ENCODE measurements at regions not wholly inside any gene's neighbourhood (a gene's known extent, or its start where the extent isn't known, plus 50 kb on each side); places are given as distances from the start of the nearest gene placed in this dataset.

DNA sequence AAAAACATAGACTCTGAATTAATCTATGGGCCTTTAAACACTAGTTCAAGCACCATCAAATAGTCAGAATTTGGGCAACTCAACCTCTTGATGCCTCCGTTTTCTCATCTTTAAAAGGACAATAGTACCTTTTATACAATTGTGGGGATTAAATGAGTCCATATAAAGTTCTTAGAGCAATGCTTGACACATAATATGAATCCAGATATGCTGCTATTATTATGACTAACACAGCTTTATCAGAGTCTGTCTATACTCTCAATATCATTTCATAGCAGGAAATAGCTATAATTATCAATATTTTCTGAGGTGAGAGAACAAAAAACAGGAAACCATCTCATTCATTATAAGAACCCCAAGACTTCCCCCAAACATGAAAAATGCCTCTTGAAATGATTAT is 430.5 kb upstream of the XYLT1 start:
- Histone ChIP-seq H3K27me3 (ENCODE audit: insufficient read depth, insufficient read length) (no peaks in the 10 kb centered on the region), H3K9ac (ENCODE audit: insufficient read length, low read depth) (no peak overlapping the region), H3K4me3 (ENCODE audit: insufficient read length, low read depth) (no peak overlapping the region), H3K9me3 (ENCODE audit: insufficient read depth, low read length) (peaks cover 15% of the 10 kb centered on the region), H3K4me1 (ENCODE audit: insufficient read depth, insufficient read length) (no peaks in the 10 kb centered on the region), H3K36me3 (ENCODE audit: insufficient read depth, insufficient read length, low read length) (no peaks in the 10 kb centered on the region)
- DNase-seq (ENCODE audit: low read depth, low spot score), result no peak
- no peak for TF ChIP-seq SUZ12 (IDR thresholded peaks at IDR 0.05; ENCODE audit: extremely low read depth, insufficient read depth, insufficient read length)
- TF ChIP-seq YY1 (IDR thresholded peaks at IDR 0.05; ENCODE audit: insufficient read depth, insufficient read length), result no peak
- TF ChIP-seq ZNF274 (IDR thresholded peaks at IDR 0.05; ENCODE audit: low read depth, low read length), result no peak

DNA sequence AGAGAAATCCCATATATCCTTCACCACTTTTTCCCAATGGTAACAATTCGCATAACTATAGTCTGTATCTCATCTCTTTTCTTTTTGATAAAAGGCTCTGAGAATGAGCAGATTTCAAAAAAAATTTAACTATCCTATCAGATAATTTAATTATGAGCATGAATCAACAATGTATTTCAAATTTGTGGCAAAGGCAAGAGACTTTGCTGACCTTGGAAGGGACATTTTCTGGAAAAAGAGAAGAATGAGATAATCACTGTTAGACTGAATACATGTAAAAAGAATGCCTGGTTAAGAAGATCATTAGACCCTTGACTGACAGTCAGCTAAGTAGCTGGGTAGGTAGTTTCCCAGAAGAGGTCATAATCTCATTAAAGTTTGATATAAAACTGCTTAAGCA is 428.4 kb upstream of the XYLT1 start:
- Histone ChIP-seq H3K36me3 (ENCODE audit: insufficient read depth, insufficient read length, low read length) (no peaks in the 10 kb centered on the region), H3K4me3 (ENCODE audit: insufficient read length, low read depth) (no peak overlapping the region), H3K9ac (ENCODE audit: insufficient read length, low read depth) (no peak overlapping the region), H3K9me3 (ENCODE audit: insufficient read depth, low read length) (no peaks in the 10 kb centered on the region), H3K27me3 (ENCODE audit: insufficient read depth, insufficient read length) (no peaks in the 10 kb centered on the region), H3K4me1 (ENCODE audit: insufficient read depth, insufficient read length) (no peaks in the 10 kb centered on the region)
- no peak for TF ChIP-seq SUZ12 (IDR thresholded peaks at IDR 0.05; ENCODE audit: extremely low read depth, insufficient read depth, insufficient read length)
- no peak for TF ChIP-seq ZNF274 (IDR thresholded peaks at IDR 0.05; ENCODE audit: low read depth, low read length)
- no peak for TF ChIP-seq YY1 (IDR thresholded peaks at IDR 0.05; ENCODE audit: insufficient read depth, insufficient read length)
- DNase-seq (ENCODE audit: low read depth, low spot score), result no peak

DNA sequence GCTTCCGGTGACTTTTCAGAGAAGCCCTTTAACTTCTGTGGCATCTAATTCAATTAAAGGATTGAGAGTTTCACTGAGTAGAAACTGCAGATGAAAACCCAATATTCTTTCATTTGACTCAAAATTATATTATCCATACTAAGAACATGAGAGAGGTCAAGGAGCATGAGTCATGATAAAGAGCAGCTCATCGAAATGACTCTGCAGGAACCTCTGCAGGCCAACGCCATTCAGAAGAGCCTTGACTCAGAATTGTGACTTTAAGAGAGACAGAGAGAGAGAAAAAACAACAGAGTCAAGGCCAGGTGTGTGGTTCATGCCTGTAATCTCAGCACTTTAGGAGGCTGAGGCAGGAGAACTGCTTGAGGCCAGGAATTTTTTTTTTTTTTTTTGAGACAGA is 417.2 kb upstream of the XYLT1 start:
- no peak for DNase-seq (ENCODE audit: low read depth, low spot score)
- no peaks in the 10 kb centered on the region for H3K27me3 ChIP-seq (ENCODE audit: insufficient read depth, insufficient read length)
- H3K4me3 ChIP-seq (ENCODE audit: insufficient read length, low read depth), result no peak overlapping the region
- no peaks in the 10 kb centered on the region for H3K36me3 ChIP-seq (ENCODE audit: insufficient read depth, insufficient read length, low read length)
- no peaks in the 10 kb centered on the region for H3K9me3 ChIP-seq (ENCODE audit: insufficient read depth, low read length)
- H3K9ac ChIP-seq (ENCODE audit: insufficient read length, low read depth), result no peak overlapping the region
- TF ChIP-seq ZNF274 (IDR thresholded peaks at IDR 0.05; ENCODE audit: low read depth, low read length) (no peak), YY1 (IDR thresholded peaks at IDR 0.05; ENCODE audit: insufficient read depth, insufficient read length) (no peak), SUZ12 (IDR thresholded peaks at IDR 0.05; ENCODE audit: extremely low read depth, insufficient read depth, insufficient read length) (no peak)
- peaks cover 5% of the 10 kb centered on the region for H3K4me1 ChIP-seq (ENCODE audit: insufficient read depth, insufficient read length)

DNA sequence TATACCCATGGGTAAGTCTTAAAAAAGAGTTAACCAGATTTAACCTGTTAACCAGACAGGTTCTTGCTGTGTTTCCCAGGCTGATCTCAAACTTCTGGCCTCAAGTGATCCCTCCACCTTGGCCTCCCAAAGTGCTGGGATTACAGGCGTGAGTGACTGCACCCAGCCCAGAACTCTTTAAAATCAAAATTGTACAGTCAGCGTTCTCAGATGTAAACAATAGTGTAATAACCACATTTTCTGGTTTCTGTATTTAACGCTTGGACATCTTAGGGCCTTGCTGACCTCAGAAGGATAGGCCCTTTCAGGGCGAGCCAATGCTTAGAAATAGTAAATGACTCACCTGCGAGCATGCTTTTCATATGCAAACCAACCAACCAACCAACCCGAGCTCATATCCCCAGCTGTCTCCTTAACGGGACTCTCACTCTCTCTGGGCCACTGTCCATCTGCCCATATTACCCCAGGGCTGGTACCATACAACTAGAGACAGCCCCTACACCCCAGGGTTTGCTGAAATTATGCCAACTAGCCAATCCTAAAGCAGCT is 415.0 kb upstream of the XYLT1 start:
- DNase-seq (ENCODE audit: low read depth, low spot score), result peak; percentile 11
- peaks cover 5% of the 10 kb centered on the region for H3K4me1 ChIP-seq (ENCODE audit: insufficient read depth, insufficient read length)
- H3K4me3 ChIP-seq (ENCODE audit: insufficient read length, low read depth), result no peak overlapping the region
- no peaks in the 10 kb centered on the region for H3K27me3 ChIP-seq (ENCODE audit: insufficient read depth, insufficient read length)
- H3K9me3 ChIP-seq (ENCODE audit: insufficient read depth, low read length), result no peaks in the 10 kb centered on the region
- TF ChIP-seq SUZ12 (IDR thresholded peaks at IDR 0.05; ENCODE audit: extremely low read depth, insufficient read depth, insufficient read length), result no peak
- TF ChIP-seq ZNF274 (IDR thresholded peaks at IDR 0.05; ENCODE audit: low read depth, low read length), result no peak
- TF ChIP-seq YY1 (IDR thresholded peaks at IDR 0.05; ENCODE audit: insufficient read depth, insufficient read length), result no peak
- H3K9ac ChIP-seq (ENCODE audit: insufficient read length, low read depth), result no peak overlapping the region
- H3K36me3 ChIP-seq (ENCODE audit: insufficient read depth, insufficient read length, low read length), result no peaks in the 10 kb centered on the region

DNA sequence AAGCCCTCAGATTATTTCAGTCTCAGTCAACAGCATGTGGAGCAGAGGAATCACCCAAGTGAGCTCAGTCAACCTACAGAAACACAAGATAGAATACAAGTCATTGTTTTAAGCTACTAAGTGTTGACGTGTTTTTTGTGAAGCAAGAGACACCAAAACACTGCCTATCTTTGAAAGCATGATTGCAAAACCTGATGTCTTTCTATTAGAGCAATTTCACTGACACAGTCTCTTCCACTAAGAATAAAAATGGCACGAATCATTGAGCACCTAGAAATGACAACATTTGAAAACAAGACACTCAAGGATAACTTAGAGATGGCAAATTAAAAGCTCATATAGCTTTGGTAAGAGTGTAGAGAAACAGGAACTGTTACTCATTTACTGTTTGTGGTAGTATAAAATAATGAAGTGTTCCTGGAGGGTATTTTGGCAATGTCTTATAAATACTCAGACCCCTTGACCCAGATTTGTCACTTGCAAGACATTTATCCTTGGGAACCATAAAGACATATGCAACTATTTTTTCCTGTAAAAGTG is 407.1 kb upstream of the XYLT1 start:
- H3K4me1 ChIP-seq (ENCODE audit: insufficient read depth, insufficient read length), result no peaks in the 10 kb centered on the region
- H3K9me3 ChIP-seq (ENCODE audit: insufficient read depth, low read length), result no peaks in the 10 kb centered on the region
- H3K27me3 ChIP-seq (ENCODE audit: insufficient read depth, insufficient read length), result no peaks in the 10 kb centered on the region
- H3K9ac ChIP-seq (ENCODE audit: insufficient read length, low read depth), result no peak overlapping the region
- no peak for DNase-seq (ENCODE audit: low read depth, low spot score)
- no peaks in the 10 kb centered on the region for H3K36me3 ChIP-seq (ENCODE audit: insufficient read depth, insufficient read length, low read length)
- TF ChIP-seq ZNF274 (IDR thresholded peaks at IDR 0.05; ENCODE audit: low read depth, low read length) (no peak), YY1 (IDR thresholded peaks at IDR 0.05; ENCODE audit: insufficient read depth, insufficient read length) (no peak), SUZ12 (IDR thresholded peaks at IDR 0.05; ENCODE audit: extremely low read depth, insufficient read depth, insufficient read length) (no peak)
- H3K4me3 ChIP-seq (ENCODE audit: insufficient read length, low read depth), result no peak overlapping the region

DNA sequence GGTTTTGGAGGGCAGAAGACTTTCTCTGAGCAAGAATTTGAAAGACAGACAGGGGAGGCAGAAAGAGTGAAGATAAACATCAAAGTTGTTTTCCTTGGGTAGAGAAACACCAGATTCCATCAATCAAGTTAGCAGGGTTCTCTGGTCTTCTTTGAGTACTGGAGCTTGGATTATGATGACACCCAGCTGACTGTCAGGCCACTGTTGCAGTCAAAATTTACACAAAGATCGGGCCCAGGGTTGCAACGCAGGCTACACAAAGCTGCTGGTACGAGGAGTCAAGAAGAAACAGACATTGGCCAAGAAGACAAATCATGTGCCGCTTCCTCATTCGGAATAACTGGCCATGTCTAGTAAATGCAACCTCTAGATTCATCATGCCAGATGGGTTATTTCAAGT is 396.2 kb upstream of the XYLT1 start:
- Histone ChIP-seq H3K4me1 (ENCODE audit: insufficient read depth, insufficient read length) (no peaks in the 10 kb centered on the region), H3K9ac (ENCODE audit: insufficient read length, low read depth) (no peak overlapping the region), H3K4me3 (ENCODE audit: insufficient read length, low read depth) (no peak overlapping the region), H3K27me3 (ENCODE audit: insufficient read depth, insufficient read length) (no peaks in the 10 kb centered on the region), H3K36me3 (ENCODE audit: insufficient read depth, insufficient read length, low read length) (no peaks in the 10 kb centered on the region), H3K9me3 (ENCODE audit: insufficient read depth, low read length) (no peaks in the 10 kb centered on the region; the same call in 1 of the 2 replicates)
- TF ChIP-seq YY1 (IDR thresholded peaks at IDR 0.05; ENCODE audit: insufficient read depth, insufficient read length) (no peak), ZNF274 (IDR thresholded peaks at IDR 0.05; ENCODE audit: low read depth, low read length) (no peak), SUZ12 (IDR thresholded peaks at IDR 0.05; ENCODE audit: extremely low read depth, insufficient read depth, insufficient read length) (no peak)
- DNase-seq (ENCODE audit: low read depth, low spot score), result no peak

DNA sequence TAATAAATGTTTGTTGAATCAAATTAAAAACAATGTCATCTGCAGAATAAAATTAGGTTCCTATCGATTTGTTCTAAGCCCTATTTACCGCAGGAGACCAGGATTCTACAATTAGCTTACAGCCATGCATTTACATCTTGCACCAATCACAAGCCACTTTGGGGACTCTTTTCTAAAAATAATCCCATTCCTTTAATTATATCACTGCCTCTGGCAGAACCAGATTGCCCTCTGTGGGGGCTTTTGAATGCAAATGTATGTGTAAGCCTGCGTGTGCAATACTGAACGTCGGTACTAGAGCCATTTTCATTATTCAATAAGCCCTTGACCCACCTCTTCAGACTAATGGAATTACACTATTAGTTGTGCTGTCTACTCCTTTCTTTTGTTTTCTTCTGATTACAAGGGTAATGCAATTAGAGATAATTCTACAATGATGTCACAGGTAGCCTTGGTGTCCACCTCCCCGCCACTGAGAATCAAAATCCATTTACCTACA is 391.3 kb upstream of the XYLT1 start:
- H3K9me3 ChIP-seq (ENCODE audit: insufficient read depth, low read length), result no peaks in the 10 kb centered on the region
- no peaks in the 10 kb centered on the region for H3K4me1 ChIP-seq (ENCODE audit: insufficient read depth, insufficient read length)
- H3K9ac ChIP-seq (ENCODE audit: insufficient read length, low read depth), result no peak overlapping the region
- H3K27me3 ChIP-seq (ENCODE audit: insufficient read depth, insufficient read length), result no peaks in the 10 kb centered on the region
- DNase-seq (ENCODE audit: low read depth, low spot score), result no peak
- no peak overlapping the region for H3K4me3 ChIP-seq (ENCODE audit: insufficient read length, low read depth)
- TF ChIP-seq YY1 (IDR thresholded peaks at IDR 0.05; ENCODE audit: insufficient read depth, insufficient read length), result no peak
- TF ChIP-seq SUZ12 (IDR thresholded peaks at IDR 0.05; ENCODE audit: extremely low read depth, insufficient read depth, insufficient read length), result no peak
- no peak for TF ChIP-seq ZNF274 (IDR thresholded peaks at IDR 0.05; ENCODE audit: low read depth, low read length)
- H3K36me3 ChIP-seq (ENCODE audit: insufficient read depth, insufficient read length, low read length), result no peaks in the 10 kb centered on the region
